Activated CD4-positive, alpha-beta memory T cell treated with anti-CD3 and anti-CD28 coated beads, Interleukin-2, amount 10 ng/mL, durations not matched to agents 7 days and 5 days (primary cell): ENCODE measurements at regions not wholly inside any gene's neighbourhood (a gene's known extent, or its start where the extent isn't known, plus 50 kb on each side); places are given as distances from the start of the nearest gene placed in this dataset.
"Not testable (repeated sequence)": the region's sequence is repeated elsewhere in the genome, so short reads cannot be mapped to it uniquely, and the experiment has no call there.

Experiments
- CTCF ChIA-PET: fragments of 350-600 bp; sonication (Branson Sonifier 250); formaldehyde crosslinking; loops from one replicate; lab custom pipeline; 2021; ENCODE audit warnings: antibody characterized with exemption, inconsistent platforms; lab: Charles Lee
- POLR2A ChIA-PET: fragments of 350-600 bp; sonication (Branson Sonifier 250); formaldehyde crosslinking; loops from one replicate; lab custom pipeline; 2021; ENCODE audit warnings: antibody characterized with exemption; lab: Charles Lee
- DNase-seq: peaks from one replicate; pipeline ENCODE4 v3.0.0-alpha.2; 2020
- H3K27ac Mint-ChIP-seq: one replicate; pipeline ENCODE4 v1.8.0; 2021; ENCODE audit warnings: mild to moderate bottlenecking, mixed read lengths
- H3K27me3 Mint-ChIP-seq: one replicate; pipeline ENCODE4 v1.8.0; 2021; ENCODE audit warnings: mixed read lengths
- H3K36me3 Mint-ChIP-seq: one replicate; pipeline ENCODE4 v1.8.0; 2021; ENCODE audit warnings: low read depth, mixed read lengths
- H3K4me1 Mint-ChIP-seq: one replicate; pipeline ENCODE4 v1.8.0; 2021; ENCODE audit warnings: mixed read lengths
- H3K4me3 Mint-ChIP-seq: one replicate; pipeline ENCODE4 v1.8.0; 2021; ENCODE audit warnings: mild to moderate bottlenecking, mixed read lengths
- H3K9me3 Mint-ChIP-seq: one replicate; pipeline ENCODE4 v1.8.0; 2021; ENCODE audit warnings: mixed read lengths

- Mint-ChIP-seq H3K36me3 (no peaks in the 10 kb centered on the region), H3K27ac (no peak overlapping the region), H3K4me3 (no peak overlapping the region), H3K27me3 (no peaks in the 10 kb centered on the region), H3K9me3 (peaks cover 5% of the 10 kb centered on the region), H3K4me1 (no peaks in the 10 kb centered on the region)
- DNase-seq, result no peak
- ChIA-PET POLR2A (no interaction called here), CTCF (no interaction called here)
Observed at GRCh38 chr12:118544569-118544968, 168.2 kb downstream of the SUDS3 start.

- DNase-seq, H3K27ac Mint-ChIP-seq, H3K4me1 Mint-ChIP-seq, H3K27me3 Mint-ChIP-seq, H3K9me3 Mint-ChIP-seq, H3K4me3 Mint-ChIP-seq, CTCF ChIA-PET, POLR2A ChIA-PET, H3K36me3 Mint-ChIP-seq: not testable (repeated sequence)
Observed at GRCh38 chr12:118547606-118548005, 171.3 kb downstream of the SUDS3 start.

- no peak for DNase-seq
- Mint-ChIP-seq H3K27me3 (no peaks in the 10 kb centered on the region), H3K4me1 (no peaks in the 10 kb centered on the region), H3K4me3 (no peak overlapping the region), H3K36me3 (no peaks in the 10 kb centered on the region), H3K9me3 (peaks cover 2% of the 10 kb centered on the region), H3K27ac (no peak overlapping the region)
- ChIA-PET CTCF (no interaction called here), POLR2A (no interaction called here)
Observed at GRCh38 chr12:118548887-118549509, 172.6 kb downstream of the SUDS3 start.

GRCh38 chr12:118549510-118549980 is 173.2 kb downstream of the SUDS3 start:
- no peak for DNase-seq
- peaks cover 2% of the 10 kb centered on the region for H3K9me3 Mint-ChIP-seq
- ChIA-PET CTCF (no interaction called here), POLR2A (no interaction called here)
- no peaks in the 10 kb centered on the region for H3K27me3 Mint-ChIP-seq
- H3K27ac Mint-ChIP-seq, result no peak overlapping the region
- no peaks in the 10 kb centered on the region for H3K36me3 Mint-ChIP-seq
- H3K4me3 Mint-ChIP-seq, result no peak overlapping the region
- H3K4me1 Mint-ChIP-seq, result no peaks in the 10 kb centered on the region

- no peak overlapping the region for H3K4me3 Mint-ChIP-seq
- CTCF ChIA-PET, result no interaction called here
Observed at GRCh38 chr12:118553856-118554504, 177.6 kb downstream of the SUDS3 start.

GRCh38 chr12:118558941-118559340 is 182.6 kb downstream of the SUDS3 start:
- CTCF ChIA-PET, result no interaction called here
- H3K4me3 Mint-ChIP-seq, result no peak overlapping the region
- POLR2A ChIA-PET, result no interaction called here

More at GRCh38 chr12:118553856-118554504, 177.6 kb downstream of the SUDS3 start:
- no peaks in the 10 kb centered on the region for H3K36me3 Mint-ChIP-seq
- no peaks in the 10 kb centered on the region for H3K9me3 Mint-ChIP-seq
- no peaks in the 10 kb centered on the region for H3K27me3 Mint-ChIP-seq
- no peak overlapping the region for H3K27ac Mint-ChIP-seq
- no peak for DNase-seq
- H3K4me1 Mint-ChIP-seq, result no peaks in the 10 kb centered on the region
- POLR2A ChIA-PET, result no interaction called here

GRCh38 chr12:118560733-118561132 is 184.4 kb downstream of the SUDS3 start:
- H3K4me3 Mint-ChIP-seq, result no peak overlapping the region

More at GRCh38 chr12:118558941-118559340, 182.6 kb downstream of the SUDS3 start:
- H3K27me3 Mint-ChIP-seq, result no peaks in the 10 kb centered on the region
- H3K9me3 Mint-ChIP-seq, result no peaks in the 10 kb centered on the region
- no peaks in the 10 kb centered on the region for H3K4me1 Mint-ChIP-seq
- no peaks in the 10 kb centered on the region for H3K36me3 Mint-ChIP-seq
- no peak overlapping the region for H3K27ac Mint-ChIP-seq
- no peak for DNase-seq

GRCh38 chr12:118571730-118572129 is 195.4 kb downstream of the SUDS3 start:
- H3K27ac Mint-ChIP-seq, result no peak overlapping the region
- ChIA-PET CTCF (no interaction called here), POLR2A (no interaction called here)
- H3K9me3 Mint-ChIP-seq, result no peaks in the 10 kb centered on the region
- H3K4me1 Mint-ChIP-seq, result no peaks in the 10 kb centered on the region
- DNase-seq, result no peak
- no peak overlapping the region for H3K4me3 Mint-ChIP-seq
- H3K36me3 Mint-ChIP-seq, result no peaks in the 10 kb centered on the region
- H3K27me3 Mint-ChIP-seq, result no peaks in the 10 kb centered on the region

More at GRCh38 chr12:118560733-118561132, 184.4 kb downstream of the SUDS3 start:
- Mint-ChIP-seq H3K27ac (no peak overlapping the region), H3K36me3 (no peaks in the 10 kb centered on the region), H3K9me3 (no peaks in the 10 kb centered on the region), H3K4me1 (no peaks in the 10 kb centered on the region), H3K27me3 (no peaks in the 10 kb centered on the region)
- ChIA-PET CTCF (no interaction called here), POLR2A (no interaction called here)
- DNase-seq, result no peak

GRCh38 chr12:118574288-118574687 is 197.9 kb downstream of the SUDS3 start:
- ChIA-PET CTCF (no interaction called here), POLR2A (no interaction called here)
- H3K27ac Mint-ChIP-seq, result no peak overlapping the region
- H3K36me3 Mint-ChIP-seq, result no peaks in the 10 kb centered on the region
- no peak for DNase-seq
- no peaks in the 10 kb centered on the region for H3K9me3 Mint-ChIP-seq
- H3K27me3 Mint-ChIP-seq, result no peaks in the 10 kb centered on the region
- H3K4me3 Mint-ChIP-seq, result no peak overlapping the region
- H3K4me1 Mint-ChIP-seq, result no peaks in the 10 kb centered on the region

GRCh38 chr12:118575730-118576129 is 199.4 kb downstream of the SUDS3 start:
- ChIA-PET CTCF (no interaction called here), POLR2A (no interaction called here)
- Mint-ChIP-seq H3K9me3 (no peaks in the 10 kb centered on the region), H3K4me3 (no peak overlapping the region), H3K27me3 (no peaks in the 10 kb centered on the region), H3K4me1 (no peaks in the 10 kb centered on the region), H3K36me3 (no peaks in the 10 kb centered on the region), H3K27ac (no peak overlapping the region)
- no peak for DNase-seq

- H3K9me3 Mint-ChIP-seq, result no peaks in the 10 kb centered on the region
- H3K27ac Mint-ChIP-seq, result no peak overlapping the region
- no peak for DNase-seq
- POLR2A ChIA-PET, result no interaction called here
- H3K4me3 Mint-ChIP-seq, result no peak overlapping the region
- no peaks in the 10 kb centered on the region for H3K4me1 Mint-ChIP-seq
- no peaks in the 10 kb centered on the region for H3K36me3 Mint-ChIP-seq
- H3K27me3 Mint-ChIP-seq, result no peaks in the 10 kb centered on the region
- CTCF ChIA-PET, result no interaction called here
Observed at GRCh38 chr12:118581371-118581770, 205.0 kb downstream of the SUDS3 start.

GRCh38 chr12:118582863-118583262 is 206.5 kb downstream of the SUDS3 start:
- Mint-ChIP-seq H3K27me3 (no peaks in the 10 kb centered on the region), H3K4me1 (no peaks in the 10 kb centered on the region), H3K4me3 (no peak overlapping the region), H3K27ac (no peak overlapping the region), H3K9me3 (no peaks in the 10 kb centered on the region), H3K36me3 (no peaks in the 10 kb centered on the region)
- DNase-seq, result no peak
- CTCF ChIA-PET, result no interaction called here
- POLR2A ChIA-PET, result no interaction called here

GRCh38 chr12:118586433-118586832 is 210.1 kb downstream of the SUDS3 start:
- DNase-seq, result no peak
- ChIA-PET POLR2A (no interaction called here), CTCF (no interaction called here)
- Mint-ChIP-seq H3K9me3 (no peaks in the 10 kb centered on the region), H3K4me3 (no peak overlapping the region), H3K4me1 (no peaks in the 10 kb centered on the region), H3K27ac (no peak overlapping the region), H3K27me3 (no peaks in the 10 kb centered on the region), H3K36me3 (no peaks in the 10 kb centered on the region)

- CTCF ChIA-PET, result no interaction called here
- H3K36me3 Mint-ChIP-seq, result no peaks in the 10 kb centered on the region
Observed at GRCh38 chr12:118589162-118589561, 212.8 kb downstream of the SUDS3 start.

More at GRCh38 chr12:118589162-118589561, 212.8 kb downstream of the SUDS3 start:
- H3K4me3 Mint-ChIP-seq, result no peak overlapping the region
- H3K9me3 Mint-ChIP-seq, result no peaks in the 10 kb centered on the region
- no peaks in the 10 kb centered on the region for H3K4me1 Mint-ChIP-seq
- no peak overlapping the region for H3K27ac Mint-ChIP-seq
- POLR2A ChIA-PET, result no interaction called here
- H3K27me3 Mint-ChIP-seq, result no peaks in the 10 kb centered on the region
- no peak for DNase-seq
